NCI-H2107 treated with DMSO at 0.1 percent for 48 hours (cell line): ENCODE measurements at regions not wholly inside any gene's neighbourhood (a gene's known extent, or its start where the extent isn't known, plus 50 kb on each side); places are given as distances from the start of the nearest gene placed in this dataset.

Experiments used
- DNase-seq: peaks from one replicate; lab custom pipeline; 2025; ENCODE audit not compliant: unreplicated experiment; lab: John Stamatoyannopoulos, UW

DNA sequence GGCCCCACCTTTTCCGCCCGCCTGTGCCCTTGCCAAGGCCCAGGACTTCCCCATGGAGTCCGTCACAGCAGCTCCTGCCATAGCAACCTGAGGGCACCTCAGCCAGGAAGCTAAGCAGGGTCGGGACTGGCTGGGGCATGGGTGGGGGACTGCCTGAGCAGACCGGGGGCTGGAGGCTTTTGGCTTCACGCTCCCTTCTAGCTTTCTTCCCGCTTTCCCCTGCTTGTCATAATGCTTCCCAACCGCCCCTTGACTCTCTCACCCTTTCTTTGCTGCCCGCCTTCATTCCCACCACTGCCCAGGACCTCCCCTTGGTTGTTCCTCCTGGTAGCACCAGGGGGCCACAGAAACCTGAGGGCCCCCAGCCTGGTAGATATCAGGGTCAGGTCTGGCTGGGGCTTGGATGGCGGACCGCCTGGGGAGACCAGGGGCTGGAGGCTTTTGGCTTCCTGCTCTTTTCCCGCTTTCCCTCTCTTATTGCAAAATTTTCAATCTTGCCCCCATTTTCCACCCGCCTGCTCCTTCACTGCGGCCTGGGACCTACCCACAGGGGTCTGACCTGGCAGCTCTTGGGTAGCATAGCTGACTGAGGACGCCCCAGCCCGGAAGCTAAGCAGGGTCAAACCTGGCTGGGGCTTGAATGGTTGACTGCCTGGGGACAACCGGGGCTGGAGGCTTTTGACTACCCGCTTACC is 2287.7 kb downstream of the TP53TG3F start:
- no peak for DNase-seq

DNA sequence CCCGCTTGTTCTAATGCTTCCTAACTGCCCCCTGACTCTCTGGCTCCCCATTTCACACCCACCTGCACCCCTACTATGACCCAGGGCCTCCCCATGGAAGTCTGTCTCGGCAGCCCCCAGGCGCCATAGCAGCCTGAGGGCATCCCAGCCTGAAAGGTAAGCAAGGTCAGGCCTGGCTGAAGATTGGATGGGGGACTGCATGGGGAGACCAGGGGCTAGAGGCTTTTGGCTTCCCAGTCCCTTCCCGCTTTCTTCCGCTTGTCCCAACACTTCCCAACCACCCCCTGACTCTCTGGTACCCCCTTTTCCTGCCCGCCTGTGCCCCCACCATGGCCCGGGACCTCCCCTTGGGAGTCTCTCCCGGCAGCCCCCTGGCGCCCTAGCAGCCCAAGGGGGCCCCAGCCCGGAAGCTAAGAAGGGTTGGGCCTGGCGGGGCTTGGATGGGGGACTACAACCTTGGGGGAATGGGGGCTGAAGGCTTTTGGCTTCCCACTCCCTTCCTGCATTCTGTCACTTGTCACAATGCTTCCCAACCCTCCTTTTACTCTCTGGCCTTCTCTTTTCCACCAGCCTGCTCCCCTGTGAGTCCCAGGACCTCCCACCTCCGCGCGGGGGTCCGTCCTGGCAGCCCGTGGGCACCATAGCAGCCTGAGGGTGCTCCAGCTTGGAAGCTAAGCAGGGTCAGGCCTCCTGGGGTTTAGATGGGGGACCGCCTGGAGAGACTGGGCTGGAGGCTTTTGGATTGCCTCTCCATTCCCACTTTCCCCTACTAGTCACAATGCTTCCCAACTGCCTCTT is 2288.4 kb downstream of the TP53TG3F start:
- DNase-seq, result no peak

- DNase-seq, result no peak
Observed at GRCh38 chr16:35748621-35749252, 2289.3 kb downstream of the TP53TG3F start.

GRCh38 chr16:35749253-35750141 is 2290.1 kb downstream of the TP53TG3F start:
- DNase-seq, result no peak

DNA sequence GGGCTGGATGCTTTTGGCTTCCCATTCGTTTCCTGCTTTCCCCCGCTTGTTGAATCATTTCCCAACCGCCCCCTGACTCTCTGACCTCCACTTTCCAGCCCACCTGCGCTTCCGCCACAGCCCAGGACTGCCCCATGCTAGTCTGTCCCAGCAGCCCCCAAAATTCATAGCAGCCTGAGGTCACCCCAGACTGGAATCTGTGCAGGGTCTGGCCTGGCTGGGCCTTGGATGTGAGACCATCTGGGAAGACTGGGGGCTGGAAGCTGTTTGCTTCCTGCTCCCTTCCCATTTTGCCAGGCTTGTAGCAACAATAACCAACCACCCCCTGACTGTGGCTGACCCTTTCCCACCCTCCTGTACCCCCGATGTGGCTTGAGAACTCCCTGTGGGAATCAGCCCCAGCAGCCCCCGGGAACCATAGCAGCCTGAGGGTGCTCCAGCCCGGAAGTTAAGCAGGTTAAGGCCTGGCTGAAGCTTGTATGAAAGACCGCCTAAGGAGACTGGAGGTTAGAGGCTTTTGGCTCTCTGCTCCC is 2290.8 kb downstream of the TP53TG3F start:
- DNase-seq, result no peak

GRCh38 chr16:35750701-35751104 is 2291.3 kb downstream of the TP53TG3F start:
- DNase-seq, result no peak

GRCh38 chr16:35751191-35751941 is 2292.0 kb downstream of the TP53TG3F start:
- no peak for DNase-seq

DNA sequence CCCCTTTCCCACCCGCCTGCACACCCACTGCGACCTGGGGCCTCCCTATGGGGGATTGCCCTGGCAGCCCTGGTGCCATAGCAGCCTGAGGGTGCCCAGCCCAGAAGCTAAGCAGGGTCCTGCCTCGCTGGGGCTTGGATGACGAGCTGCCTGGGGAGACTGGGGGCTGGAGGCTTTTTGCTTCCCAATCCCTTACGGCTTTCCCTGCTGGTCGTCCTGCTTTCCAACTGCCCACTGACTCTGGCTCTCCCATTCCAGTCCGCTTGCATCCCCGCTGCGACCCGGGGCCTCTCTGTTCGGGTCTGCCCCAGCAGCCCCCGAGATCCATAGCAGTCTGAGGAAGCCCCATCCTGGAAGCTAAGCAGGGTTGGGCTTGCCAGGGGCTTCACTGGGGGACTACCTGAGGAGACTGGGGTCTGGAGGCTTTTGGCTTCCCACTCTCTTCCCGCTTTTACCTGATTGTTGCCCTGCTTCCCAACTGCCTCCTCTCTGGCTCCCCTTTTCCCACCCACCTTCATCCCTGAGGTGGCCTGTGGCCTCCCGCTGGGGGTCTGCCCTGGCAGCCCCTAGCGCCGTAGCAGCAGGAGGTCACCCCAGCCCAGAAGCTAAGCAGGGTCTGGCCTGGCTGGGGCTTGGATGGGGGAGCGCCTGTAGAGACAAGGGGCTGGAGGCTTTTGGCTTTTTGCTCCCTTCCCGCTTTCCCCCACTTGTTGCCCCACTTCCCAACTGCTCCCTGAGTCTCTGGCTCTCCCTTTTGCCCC is 2292.8 kb downstream of the TP53TG3F start:
- DNase-seq, result no peak

DNA sequence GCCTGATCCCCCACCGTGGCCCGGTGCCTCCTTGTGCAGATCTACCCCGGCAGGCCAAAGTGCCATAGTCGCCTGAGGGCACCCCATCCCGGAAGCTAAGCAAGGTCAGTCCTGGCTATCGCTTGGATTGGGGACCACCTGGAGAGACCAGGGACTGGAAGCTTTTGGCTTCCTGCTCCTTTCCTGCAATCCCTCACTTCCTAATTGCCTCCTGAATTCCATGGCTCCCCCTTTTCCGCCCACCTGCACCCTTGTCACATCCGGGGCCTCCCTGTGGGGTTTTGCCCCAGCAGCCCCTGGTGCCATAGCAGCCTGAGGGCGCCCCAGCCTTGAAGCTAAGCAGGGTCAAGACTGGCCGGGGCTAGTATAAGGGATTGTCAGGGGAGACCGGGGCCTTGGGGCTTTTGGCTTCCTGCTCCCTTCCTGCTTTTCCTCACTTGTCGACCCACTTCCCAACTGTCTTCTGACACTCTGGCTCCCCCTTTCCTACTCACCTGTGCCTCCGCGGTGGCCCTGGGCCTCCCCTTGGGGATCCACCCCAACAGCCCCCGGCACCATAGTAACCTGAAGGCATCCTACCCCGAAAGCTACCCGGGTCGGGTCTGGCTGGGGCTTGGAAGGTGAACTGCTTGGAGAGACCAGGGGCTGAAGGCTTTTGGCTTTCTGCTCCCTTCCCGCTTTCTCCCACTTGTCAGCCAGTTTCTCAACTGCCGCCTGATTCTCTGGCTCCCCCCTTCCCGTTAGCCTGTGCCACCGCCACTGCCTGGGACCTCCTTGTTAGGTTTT is 2293.6 kb downstream of the TP53TG3F start:
- no peak for DNase-seq

- no peak for DNase-seq
Observed at GRCh38 chr16:35753559-35754390, 2294.4 kb downstream of the TP53TG3F start.

GRCh38 chr16:35754391-35755369 is 2295.3 kb downstream of the TP53TG3F start:
- no peak for DNase-seq

DNA sequence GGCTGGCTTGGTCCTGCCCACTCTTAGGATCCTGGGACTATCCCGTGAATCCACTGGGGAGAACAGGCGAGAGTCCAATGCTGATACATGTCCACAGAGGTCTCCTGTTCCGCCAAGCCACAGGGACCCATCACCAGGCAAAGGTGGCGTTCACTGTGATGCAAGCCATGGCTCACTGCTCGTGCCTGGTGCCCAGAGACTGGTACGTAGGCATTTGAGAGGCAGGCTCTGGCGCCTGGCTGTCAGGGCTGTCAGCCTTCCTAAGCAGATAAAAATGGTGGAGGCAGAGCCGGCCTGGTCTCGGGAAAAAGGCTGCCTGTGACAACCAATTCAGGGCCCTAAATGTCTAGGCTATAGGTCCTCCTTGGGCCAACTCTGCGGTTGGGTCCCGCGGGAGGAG is 2329.0 kb downstream of the TP53TG3F start:
- no peak for DNase-seq

DNA sequence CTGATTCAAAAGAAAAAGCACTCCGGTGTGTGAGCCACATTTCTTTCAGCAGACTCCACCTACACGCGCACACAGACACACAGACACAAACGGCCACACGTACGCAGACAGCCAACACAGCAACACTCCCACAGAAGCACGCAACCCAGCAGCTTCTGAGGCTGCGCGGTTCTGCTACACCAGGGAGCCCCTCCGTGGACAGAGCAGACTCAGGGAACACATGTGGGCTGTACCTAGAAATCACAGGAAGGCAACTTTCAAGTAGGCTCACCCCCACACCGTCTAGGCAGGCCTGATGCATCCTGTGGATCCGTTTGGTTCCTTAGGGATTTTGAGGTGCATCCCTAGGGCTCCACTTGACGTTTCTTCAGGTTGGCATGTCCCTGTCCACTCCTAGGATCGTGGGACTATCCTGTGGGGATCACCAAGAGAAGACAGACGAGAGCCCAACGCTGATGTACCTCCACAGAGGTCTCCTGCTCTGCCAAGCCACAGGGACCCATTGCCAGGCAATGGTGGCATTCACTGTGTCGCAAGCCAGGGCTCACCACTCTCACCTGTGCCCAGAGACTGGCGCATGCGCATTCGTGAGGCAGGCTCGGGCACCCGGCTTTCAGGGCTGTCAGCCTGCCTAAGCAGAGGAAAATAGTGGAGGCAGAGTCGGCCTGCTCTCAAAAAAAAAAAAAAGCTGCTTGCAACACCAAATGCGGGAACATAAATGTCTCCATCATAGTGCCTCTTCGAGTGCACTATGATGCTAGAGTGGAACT is 2333.3 kb downstream of the TP53TG3F start:
- no peak for DNase-seq

DNA sequence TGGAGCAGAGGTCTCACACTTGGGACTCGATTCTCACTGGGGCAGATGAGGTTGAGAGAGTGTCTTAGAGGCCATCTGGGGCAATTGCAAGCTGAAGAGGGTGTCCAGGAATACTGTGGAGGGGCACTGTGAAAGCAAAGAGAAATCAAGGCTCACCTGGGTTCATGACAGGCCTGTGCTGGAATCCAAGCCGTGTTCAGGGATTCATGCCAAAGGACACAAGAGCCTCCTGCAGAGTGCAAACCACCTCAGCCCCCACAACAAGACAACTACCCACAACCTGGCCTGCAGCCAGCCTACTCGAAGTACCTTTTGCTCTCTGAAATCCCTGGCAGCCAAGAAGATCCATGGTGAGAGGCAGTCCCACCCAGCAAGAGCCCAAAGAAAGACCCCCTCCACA is 2334.2 kb downstream of the TP53TG3F start:
- no peak for DNase-seq

DNA sequence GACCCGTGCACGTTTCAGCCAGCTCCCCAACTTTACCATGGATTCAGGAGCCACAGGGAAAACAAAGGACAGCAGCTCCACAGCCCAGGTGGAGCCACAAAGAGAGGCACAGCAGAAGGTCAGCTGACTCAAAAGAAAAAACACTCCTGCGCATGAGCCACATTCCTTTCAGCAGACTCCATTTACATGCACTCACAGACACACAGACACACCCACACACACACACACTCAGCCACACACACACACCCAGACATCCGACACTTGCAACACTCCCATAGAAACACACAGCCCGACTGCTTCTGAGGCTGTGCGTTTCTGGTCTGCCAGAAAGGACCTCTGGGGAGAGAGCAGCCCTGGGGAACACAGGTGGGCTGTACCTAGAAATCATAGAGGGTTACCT is 2335.5 kb downstream of the TP53TG3F start:
- no peak for DNase-seq
